NCI-H2171 treated with DMSO at 0.1 percent for 48 hours (cell line): ENCODE measurements at regions not wholly inside any gene's neighbourhood (a gene's known extent, or its start where the extent isn't known, plus 50 kb on each side); places are given as distances from the start of the nearest gene placed in this dataset.
A peak's percentile ranks its signal among the peaks of the same experiment; 100 is the strongest.

ENCODE experiments used
- DNase-seq: peaks from one replicate; lab custom pipeline; 2025; lab: John Stamatoyannopoulos, UW

- DNase-seq = no peak
Measured at GRCh38 chr9:115209601-115210306, 91.8 kb upstream of the TNC start.

- DNase-seq = no peak
Measured at GRCh38 chr9:115210699-115211098, 92.7 kb upstream of the TNC start.

- no peak for DNase-seq
Measured at GRCh38 chr9:115211413-115212124, 93.6 kb upstream of the TNC start.

DNA sequence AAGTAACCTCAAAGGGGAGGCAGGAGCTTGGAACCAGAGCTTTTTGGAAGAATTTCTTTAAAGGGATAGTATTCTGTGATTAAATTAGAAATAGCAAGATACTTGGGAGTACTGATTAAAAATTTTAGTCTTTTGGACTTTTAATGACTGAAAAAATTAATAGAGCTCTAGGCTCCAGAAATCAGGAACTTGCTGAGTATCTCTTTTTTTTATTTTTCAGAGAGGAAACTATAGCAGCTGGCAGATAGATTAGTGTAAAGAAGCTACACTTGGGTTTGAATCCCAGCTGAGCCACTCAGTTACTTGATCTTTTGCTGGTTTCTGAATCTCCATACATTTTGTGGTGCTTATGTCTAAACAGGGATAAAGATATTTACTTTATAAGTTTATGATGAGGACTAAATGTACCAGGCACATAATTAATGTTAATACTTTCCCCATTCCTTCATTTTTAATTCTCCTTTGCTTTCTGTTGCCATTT is 94.2 kb upstream of the TNC start:
- DNase-seq = no peak

DNA sequence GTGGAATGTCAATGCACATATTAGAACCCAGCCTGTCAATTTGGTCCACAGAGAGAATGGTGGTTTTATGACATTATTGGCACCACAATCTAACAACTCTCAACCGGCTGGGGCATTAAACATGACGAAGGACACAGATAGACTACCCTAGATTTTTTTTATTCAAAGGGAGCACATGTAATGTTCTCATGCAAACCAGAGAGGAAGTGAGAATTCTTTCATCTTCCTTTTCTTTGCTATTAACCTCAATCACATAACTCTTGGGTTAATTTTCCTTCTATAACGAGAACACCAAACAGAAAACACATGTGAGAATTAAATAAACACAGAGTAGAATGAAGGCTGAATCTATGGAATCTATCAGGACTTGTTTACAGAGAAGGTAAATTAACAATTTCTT is 94.9 kb upstream of the TNC start:
- no peak for DNase-seq

DNA sequence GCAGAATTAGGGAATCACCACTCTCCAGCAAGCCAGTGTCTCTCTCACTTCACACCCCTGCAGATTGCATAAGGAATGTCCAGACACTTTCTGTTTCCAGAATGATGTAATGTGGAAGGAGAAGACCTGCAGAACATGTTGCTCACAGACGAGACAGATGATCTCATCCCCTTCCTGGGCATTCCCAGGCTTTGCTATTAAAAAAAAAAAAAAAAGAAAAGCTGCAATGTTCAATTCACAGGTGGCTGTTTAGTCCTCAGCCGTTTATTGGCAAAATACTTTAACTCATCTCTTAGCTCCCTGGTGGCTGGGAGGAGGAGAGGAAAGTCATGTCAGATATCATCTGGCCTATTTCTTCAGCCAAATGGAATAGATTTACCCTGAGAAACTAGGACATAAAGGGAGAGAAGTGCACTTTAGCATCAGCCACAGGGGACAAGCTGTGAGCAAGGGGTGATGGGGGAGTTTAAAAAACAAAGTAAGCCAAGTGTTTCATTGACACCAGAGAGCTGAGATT is 95.9 kb upstream of the TNC start:
- peak; percentile 81 for DNase-seq

DNA sequence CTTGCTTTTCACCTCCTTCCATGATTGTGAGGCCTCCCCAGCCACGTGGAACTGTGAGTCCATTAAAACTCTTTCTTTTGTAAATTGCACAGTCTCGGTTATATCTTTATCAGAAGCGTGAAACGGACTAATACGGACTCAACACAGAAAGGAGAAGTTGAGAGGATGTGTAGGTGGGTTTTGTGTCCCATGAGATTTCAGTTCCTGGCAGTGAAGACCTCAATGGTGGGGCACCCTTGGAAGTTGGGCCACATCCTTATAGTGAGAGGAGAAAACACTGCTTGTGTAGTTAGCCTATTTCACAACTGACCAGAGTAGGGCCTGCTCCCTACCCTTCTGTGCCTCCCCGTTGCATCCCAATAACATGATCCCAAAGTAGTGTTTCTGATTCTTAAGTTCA is 98.9 kb upstream of the TNC start:
- DNase-seq = no peak

DNA sequence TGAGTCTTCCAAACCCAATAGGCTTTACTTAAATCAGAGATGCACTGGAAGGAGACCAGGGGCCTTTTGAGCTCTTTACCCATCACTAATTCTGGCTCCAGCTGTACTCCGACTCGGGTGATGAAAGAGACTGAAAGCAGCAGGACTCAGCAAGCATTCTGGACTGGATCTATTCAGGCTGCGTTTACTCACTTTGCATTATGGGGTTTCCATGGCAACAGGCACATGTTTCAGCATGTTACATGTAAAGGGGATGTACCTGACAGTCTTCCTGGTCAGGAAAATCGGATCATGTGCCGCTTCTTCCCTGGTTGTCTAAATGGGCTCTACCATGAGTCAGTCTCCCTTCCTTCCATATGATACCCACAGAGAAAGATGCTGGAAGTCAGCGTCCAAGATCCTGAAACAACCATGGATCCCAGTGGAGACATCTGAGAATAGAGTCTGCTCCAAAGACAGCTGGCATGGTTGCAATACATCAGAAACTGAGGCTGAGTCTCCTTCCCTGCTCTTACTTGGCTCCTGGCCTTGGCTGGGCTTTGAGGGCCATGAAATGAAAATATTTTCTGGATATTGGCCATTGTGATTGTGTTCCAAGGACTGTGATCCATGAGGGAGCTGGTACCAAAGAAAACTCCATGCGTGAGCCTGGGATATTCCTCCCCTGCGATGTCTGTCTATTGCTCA is 102.5 kb upstream of the TNC start:
- DNase-seq = peak; percentile 62

DNA sequence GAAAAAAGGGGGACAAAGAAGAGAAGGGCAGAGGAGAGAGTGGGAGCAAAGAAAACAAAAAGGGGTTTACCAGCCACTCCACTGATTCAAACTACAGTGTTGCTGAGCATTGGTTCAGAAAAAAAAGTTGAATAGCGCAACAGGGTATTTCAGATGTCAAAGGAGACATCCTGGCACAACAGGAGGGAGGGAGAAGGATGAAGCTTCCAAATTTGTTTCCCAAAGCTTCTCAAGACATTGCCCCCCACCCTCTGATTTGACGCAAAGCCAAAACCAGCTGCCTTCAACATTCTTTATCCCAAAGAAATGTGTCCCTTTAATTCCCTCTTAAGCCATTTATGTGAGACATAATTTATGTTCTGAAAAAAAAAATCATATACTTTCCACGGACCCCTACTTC is 105.5 kb upstream of the TNC start:
- no peak for DNase-seq

DNA sequence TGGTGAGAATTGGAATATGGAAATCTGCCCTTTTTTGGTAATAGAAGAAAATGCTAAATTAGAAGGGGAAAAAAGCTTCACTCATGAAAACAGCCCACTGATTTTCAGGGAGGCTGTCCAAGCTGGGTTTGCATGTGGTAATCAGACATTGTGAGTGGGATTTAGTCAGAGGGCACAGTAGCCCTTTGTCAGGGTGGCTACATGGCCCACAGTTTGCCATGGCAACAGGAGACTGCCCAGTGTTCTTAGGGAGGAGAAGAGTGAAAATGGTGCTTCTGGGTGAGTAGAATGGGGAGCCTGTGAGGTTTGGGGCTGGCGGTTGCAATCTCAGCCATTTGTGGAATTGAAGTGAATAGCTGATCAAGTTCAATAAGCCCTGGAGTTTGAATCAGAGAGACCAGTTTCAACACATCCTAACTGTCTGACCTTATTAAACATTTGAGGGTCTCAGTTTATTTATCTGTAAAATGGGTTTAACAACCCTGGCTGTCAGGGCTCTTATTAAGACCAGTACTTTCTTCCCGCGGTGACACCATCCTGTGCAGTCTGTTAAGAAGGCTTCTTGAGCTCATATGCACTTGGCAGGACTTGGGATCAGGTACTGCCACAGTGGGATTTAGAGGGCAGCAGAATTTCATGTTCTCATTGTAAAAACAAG is 107.6 kb upstream of the TNC start:
- DNase-seq = no peak

DNA sequence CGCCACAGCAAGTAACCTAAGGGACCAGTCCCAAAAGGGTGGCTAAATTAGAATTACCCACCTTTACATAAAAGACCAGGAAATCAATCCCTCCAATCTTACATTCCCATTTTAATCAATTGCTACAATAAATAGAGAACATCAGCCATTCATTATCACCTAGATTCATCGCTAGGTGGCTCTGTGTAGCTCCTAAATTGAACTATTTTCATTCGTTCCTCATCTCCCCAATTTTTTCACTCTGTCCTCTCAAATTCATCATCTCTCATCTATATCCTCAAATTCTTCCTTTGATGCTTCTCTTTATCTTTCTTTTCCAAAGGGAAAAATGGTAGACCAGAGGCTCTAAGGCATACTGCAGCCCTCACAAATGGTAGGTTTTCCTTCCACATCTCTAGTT is 108.2 kb upstream of the TNC start:
- no peak for DNase-seq

- DNase-seq = no peak
Measured at GRCh38 chr9:115229496-115229895, 111.5 kb upstream of the TNC start.

- peak; percentile 89 for DNase-seq
Measured at GRCh38 chr9:115230924-115231515, 113.1 kb upstream of the TNC start.

GRCh38 chr9:115232181-115232774 is 114.3 kb upstream of the TNC start:
- no peak for DNase-seq

- no peak for DNase-seq
Measured at GRCh38 chr9:115234094-115234493, 116.1 kb upstream of the TNC start.

GRCh38 chr9:115235221-115235620 is 117.3 kb upstream of the TNC start:
- DNase-seq = no peak

GRCh38 chr9:115237385-115237998 is 119.5 kb upstream of the TNC start:
- peak; percentile 95 for DNase-seq

- DNase-seq = no peak
Measured at GRCh38 chr9:115240676-115241075, 122.7 kb upstream of the TNC start.

- no peak for DNase-seq
Measured at GRCh38 chr9:115241641-115242040, 123.7 kb upstream of the TNC start.

DNA sequence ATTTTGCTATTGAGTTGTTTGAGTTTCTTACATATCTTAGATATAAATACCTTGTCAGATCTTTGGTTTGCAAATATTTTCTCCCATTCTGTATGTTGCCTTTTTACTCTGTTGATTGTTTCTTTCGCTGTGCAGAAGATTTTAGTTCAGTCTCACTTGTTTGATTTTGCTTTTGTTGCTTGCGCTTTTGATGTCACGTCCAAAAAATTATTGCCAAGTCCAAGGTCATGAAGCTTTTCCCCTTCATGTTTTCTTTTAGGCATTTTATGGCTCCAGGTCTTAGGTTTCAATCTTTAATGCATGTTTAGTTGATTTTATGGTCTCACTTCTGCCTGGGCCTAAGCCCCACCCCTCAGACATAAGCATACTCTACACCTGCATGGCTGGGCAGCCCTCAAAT is 131.5 kb upstream of the TNC start:
- DNase-seq = no peak

DNA sequence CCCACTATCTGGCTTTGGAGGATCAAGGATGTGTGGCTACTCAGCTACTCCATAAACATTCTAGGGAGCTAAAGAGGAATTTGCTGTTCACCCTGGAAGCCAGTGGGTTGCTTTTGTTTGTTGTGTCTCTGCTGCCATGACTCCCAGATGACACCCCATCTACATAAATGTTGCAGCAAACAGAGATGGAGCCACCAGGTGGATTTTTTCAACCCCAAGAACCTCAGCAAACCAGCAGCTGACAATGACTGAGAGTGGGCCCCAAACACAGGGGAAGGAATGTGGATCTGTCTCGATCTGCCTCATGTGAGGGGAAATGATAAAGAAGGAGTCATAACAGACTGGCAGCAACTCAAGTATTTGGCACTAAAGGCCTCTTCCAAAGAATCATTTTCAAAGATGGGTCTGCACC is 132.7 kb upstream of the TNC start:
- DNase-seq = no peak
